ENCODE measurements at regions not wholly inside any gene's neighbourhood (a gene's known extent, or its start where the extent isn't known, plus 50 kb on each side); places are given as distances from the start of the nearest gene placed in this dataset.

DNA sequence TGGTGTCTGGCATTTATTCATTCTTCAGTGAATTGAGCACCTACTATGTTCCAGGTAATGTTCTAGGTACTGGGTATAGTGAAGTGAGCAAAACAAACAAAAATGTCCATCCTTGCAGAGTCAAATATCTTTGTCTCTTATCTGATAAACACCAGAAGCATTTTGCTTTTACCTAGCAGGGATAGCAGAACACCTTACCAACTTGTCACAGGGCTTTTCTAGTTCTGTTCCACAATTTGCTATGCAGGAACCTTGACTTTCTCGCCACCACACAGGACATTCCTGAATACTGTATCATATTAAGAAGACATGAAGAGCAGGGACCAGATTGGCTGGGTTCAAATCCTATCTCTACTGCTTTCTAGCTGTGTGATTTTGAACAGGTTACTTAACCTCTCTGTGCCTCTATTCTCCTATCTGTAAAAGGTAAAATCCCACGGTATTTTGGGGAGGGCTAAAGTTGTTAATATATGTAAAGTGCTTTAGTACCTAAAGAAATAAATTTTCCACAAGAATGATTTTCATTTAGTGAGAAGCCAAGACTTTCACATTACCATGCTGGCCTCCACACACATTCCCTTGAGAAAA is 214.5 kb upstream of the S100G start:
- H2AFZ ChIP-seq (ENCODE audit: control insufficient read depth, low read depth, low read length): no peak overlapping the region
- DNase-seq (ENCODE audit: low read depth, low spot score) (no peak), FAIRE-seq (no peak), ATAC-seq (no peak)
- ChIA-PET POLR2A (no interaction called here), RAD21 (ENCODE audit: unreplicated experiment) (no interaction called here), CTCF (interaction anchor here (1.3 to 2.0 kb wide), 3 partner anchors 9 to 586 kb away, joined by 3 to 7 read pairs (median 7); partner anchors contain the start of gene GRPR), SMC1A (ENCODE audit: uncharacterized antibody, unreplicated experiment) (no interaction called here)
- no peak overlapping the region for H3K27ac ChIP-seq (ENCODE audit: control insufficient read depth, insufficient read depth)
- no TSS peak for BruUV-seq (replicated peaks)
- no peaks in the 10 kb centered on the region for H3K79me2 ChIP-seq (ENCODE audit: control insufficient read depth, insufficient read depth, low read length)
- in situ Hi-C loops (cut with MboI): loop anchor here (5.0 kb wide), 1 partner anchor 673 kb away; no protein-coding TSS in a partner anchor
- no peaks in the 10 kb centered on the region for H3K9me3 ChIP-seq (replicated peaks; ENCODE audit: control insufficient read depth, insufficient read depth, low read length)
- H3K9ac ChIP-seq (ENCODE audit: control insufficient read depth, insufficient read depth, low read length): no peak overlapping the region
- intact Hi-C loops (cut with micrococcal nuclease; ENCODE audit: unreplicated experiment): no loop called here
- no peak overlapping the region for H3K4me2 ChIP-seq (ENCODE audit: control insufficient read depth, insufficient read depth)
- H4K20me1 ChIP-seq (ENCODE audit: control insufficient read depth, insufficient read depth): no peaks in the 10 kb centered on the region
- no peak for TF ChIP-seq HDAC6 (IDR thresholded peaks at IDR 0.05; ENCODE audit: unreplicated experiment)
- no peak for TF ChIP-seq RBBP5 (conservative IDR thresholded peaks at IDR 0.05)
- TF ChIP-seq HDAC2 (IDR thresholded peaks at IDR 0.05): no peak
- no peak for TF ChIP-seq PML (IDR thresholded peaks at IDR 0.05; ENCODE audit: low read length)
- TF ChIP-seq, protein P1, sequence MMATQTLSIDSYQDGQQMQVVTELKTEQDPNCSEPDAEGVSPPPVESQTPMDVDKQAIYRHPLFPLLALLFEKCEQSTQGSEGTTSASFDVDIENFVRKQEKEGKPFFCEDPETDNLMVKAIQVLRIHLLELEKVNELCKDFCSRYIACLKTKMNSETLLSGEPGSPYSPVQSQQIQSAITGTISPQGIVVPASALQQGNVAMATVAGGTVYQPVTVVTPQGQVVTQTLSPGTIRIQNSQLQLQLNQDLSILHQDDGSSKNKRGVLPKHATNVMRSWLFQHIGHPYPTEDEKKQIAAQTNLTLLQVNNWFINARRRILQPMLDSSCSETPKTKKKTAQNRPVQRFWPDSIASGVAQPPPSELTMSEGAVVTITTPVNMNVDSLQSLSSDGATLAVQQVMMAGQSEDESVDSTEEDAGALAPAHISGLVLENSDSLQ (IDR thresholded peaks at IDR 0.05): no peak
- TF ChIP-seq TAF1 (IDR thresholded peaks at IDR 0.05; ENCODE audit: borderline replicate concordance, low read depth, low read length): no peak
- TF ChIP-seq, protein P2, sequence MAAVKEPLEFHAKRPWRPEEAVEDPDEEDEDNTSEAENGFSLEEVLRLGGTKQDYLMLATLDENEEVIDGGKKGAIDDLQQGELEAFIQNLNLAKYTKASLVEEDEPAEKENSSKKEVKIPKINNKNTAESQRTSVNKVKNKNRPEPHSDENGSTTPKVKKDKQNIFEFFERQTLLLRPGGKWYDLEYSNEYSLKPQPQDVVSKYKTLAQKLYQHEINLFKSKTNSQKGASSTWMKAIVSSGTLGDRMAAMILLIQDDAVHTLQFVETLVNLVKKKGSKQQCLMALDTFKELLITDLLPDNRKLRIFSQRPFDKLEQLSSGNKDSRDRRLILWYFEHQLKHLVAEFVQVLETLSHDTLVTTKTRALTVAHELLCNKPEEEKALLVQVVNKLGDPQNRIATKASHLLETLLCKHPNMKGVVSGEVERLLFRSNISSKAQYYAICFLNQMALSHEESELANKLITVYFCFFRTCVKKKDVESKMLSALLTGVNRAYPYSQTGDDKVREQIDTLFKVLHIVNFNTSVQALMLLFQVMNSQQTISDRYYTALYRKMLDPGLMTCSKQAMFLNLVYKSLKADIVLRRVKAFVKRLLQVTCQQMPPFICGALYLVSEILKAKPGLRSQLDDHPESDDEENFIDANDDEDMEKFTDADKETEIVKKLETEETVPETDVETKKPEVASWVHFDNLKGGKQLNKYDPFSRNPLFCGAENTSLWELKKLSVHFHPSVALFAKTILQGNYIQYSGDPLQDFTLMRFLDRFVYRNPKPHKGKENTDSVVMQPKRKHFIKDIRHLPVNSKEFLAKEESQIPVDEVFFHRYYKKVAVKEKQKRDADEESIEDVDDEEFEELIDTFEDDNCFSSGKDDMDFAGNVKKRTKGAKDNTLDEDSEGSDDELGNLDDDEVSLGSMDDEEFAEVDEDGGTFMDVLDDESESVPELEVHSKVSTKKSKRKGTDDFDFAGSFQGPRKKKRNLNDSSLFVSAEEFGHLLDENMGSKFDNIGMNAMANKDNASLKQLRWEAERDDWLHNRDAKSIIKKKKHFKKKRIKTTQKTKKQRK (IDR thresholded peaks at IDR 0.05; ENCODE audit: low read depth, low read length): no peak
- no peak for TF ChIP-seq ZNF384 (IDR thresholded peaks at IDR 0.05; ENCODE audit: borderline replicate concordance, low read depth, low read length)
- TF ChIP-seq MYC (IDR thresholded peaks at IDR 0.05; ENCODE audit: insufficient read depth, insufficient read length, insufficient replicate concordance, low read length, severe bottlenecking): no peak
- no peak for TF ChIP-seq EZH2 (IDR thresholded peaks at IDR 0.05; ENCODE audit: borderline replicate concordance, control insufficient read depth, low read depth, low read length)
- TF ChIP-seq HDGF (IDR thresholded peaks at IDR 0.05): no peak
- TF ChIP-seq SP1 (IDR thresholded peaks at IDR 0.05; ENCODE audit: low read depth, low read length): no peak
- TF ChIP-seq, protein P3, sequence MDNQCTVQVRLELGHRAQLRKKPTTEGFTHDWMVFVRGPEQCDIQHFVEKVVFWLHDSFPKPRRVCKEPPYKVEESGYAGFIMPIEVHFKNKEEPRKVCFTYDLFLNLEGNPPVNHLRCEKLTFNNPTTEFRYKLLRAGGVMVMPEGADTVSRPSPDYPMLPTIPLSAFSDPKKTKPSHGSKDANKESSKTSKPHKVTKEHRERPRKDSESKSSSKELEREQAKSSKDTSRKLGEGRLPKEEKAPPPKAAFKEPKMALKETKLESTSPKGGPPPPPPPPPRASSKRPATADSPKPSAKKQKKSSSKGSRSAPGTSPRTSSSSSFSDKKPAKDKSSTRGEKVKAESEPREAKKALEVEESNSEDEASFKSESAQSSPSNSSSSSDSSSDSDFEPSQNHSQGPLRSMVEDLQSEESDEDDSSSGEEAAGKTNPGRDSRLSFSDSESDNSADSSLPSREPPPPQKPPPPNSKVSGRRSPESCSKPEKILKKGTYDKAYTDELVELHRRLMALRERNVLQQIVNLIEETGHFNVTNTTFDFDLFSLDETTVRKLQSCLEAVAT (IDR thresholded peaks at IDR 0.05): no peak
- no peak overlapping the region for H3K4me3 ChIP-seq
- no peaks in the 10 kb centered on the region for H3K36me3 ChIP-seq (ENCODE audit: control insufficient read depth in 2 of 2, insufficient read depth in 2 of 2, low read length in 1 of 2)
- 15% methylated on average over 2 of the region's 2 CpGs for WGBS (ENCODE audit: insufficient coverage, insufficient replicate concordance, low lambda C conversion rate, missing lambda C conversion rate)
- no peaks in the 10 kb centered on the region for H3K4me1 ChIP-seq (ENCODE audit: control insufficient read depth, insufficient read depth, low read length)
- H3K27me3 ChIP-seq (replicated peaks in 1 of 2; ENCODE audit: control insufficient read depth in 2 of 2, insufficient read depth in 2 of 2, low read length in 1 of 2): no peaks in the 10 kb centered on the region

Measured in GM12878 (cell line).